OCI-LY1 (cell line): ENCODE measurements at regions not wholly inside any gene's neighbourhood (a gene's known extent, or its start where the extent isn't known, plus 50 kb on each side); places are given as distances from the start of the nearest gene placed in this dataset.

Source experiments
- CTCF ChIP-seq: fragments of 200-600 bp; sonication (generic), shearing (Covaris generic); IDR thresholded peaks from 2 replicates; pipeline ENCODE4 v1.5.1; 2017; ENCODE audit warnings: mild to moderate bottlenecking, antibody characterized with exemption, low read length, moderate library complexity, mixed read lengths
- EZH2 ChIP-seq: fragments of 200-600 bp; sonication (generic), shearing (Covaris generic); IDR thresholded peaks from 2 replicates; pipeline ENCODE4 v1.8.0; 2017; ENCODE audit warnings: borderline replicate concordance, mixed run types, mild to moderate bottlenecking, antibody characterized with exemption, low read length, moderate library complexity, mixed read lengths

GRCh38 chr2:168338292-168338691 is 90.9 kb upstream of the STK39 start:
- no peak for TF ChIP-seq CTCF
- no peak for TF ChIP-seq EZH2
